ENCODE measurements at regions not wholly inside any gene's neighbourhood (a gene's known extent, or its start where the extent isn't known, plus 50 kb on each side); places are given as distances from the start of the nearest gene placed in this dataset.

- Histone ChIP-seq H3K9me3 (replicated peaks; ENCODE audit: insufficient read depth, low read length) (no peaks in the 10 kb centered on the region), H3K4me1 (ENCODE audit: low read length) (no peaks in the 10 kb centered on the region), H3K9ac (ENCODE audit: low read length) (no peak overlapping the region), H3K36me3 (replicated peaks; ENCODE audit: insufficient read depth, low read length) (no peaks in the 10 kb centered on the region), H3K79me2 (ENCODE audit: low read length) (no peaks in the 10 kb centered on the region), H3K27ac (ENCODE audit: low read length) (no peak overlapping the region), H3K9me2 (replicated peaks; ENCODE audit: insufficient read depth, low read length) (no peaks in the 10 kb centered on the region), H2AFZ (ENCODE audit: low read length) (no peak overlapping the region), H3K27me3 (replicated peaks; ENCODE audit: insufficient read depth, low read length) (no peaks in the 10 kb centered on the region), H3F3A (ENCODE audit: insufficient read depth, low read length) (no peaks in the 10 kb centered on the region), H3K4me2 (ENCODE audit: low read depth, low read length) (no peak overlapping the region), H4K20me1 (ENCODE audit: insufficient read depth, low read length) (no peaks in the 10 kb centered on the region), H3K4me3 (ENCODE audit: low read length) (no peak overlapping the region)
- TF ChIP-seq CTCF (IDR thresholded peaks at IDR 0.05; ENCODE audit: low read length): no peak
- TF ChIP-seq EZH2 (optimal IDR thresholded peaks at IDR 0.05; ENCODE audit: low read depth, low read length): no peak
- no peak for TF ChIP-seq EZH2phosphoT487 (IDR thresholded peaks at IDR 0.05; ENCODE audit: low read length)
- DNase-seq: no peak
Measured at GRCh38 chr2:236802862-236803261, 233.2 kb downstream of the ACKR3 start.

GRCh38 chr2:236803621-236804020 lies 234.0 kb downstream of the ACKR3 start:
- Histone ChIP-seq H3K27ac (ENCODE audit: low read length) (no peak overlapping the region), H3K79me2 (ENCODE audit: low read length) (no peaks in the 10 kb centered on the region), H3F3A (ENCODE audit: insufficient read depth, low read length) (no peaks in the 10 kb centered on the region), H3K9me2 (replicated peaks; ENCODE audit: insufficient read depth, low read length) (no peaks in the 10 kb centered on the region), H3K4me2 (ENCODE audit: low read depth, low read length) (no peak overlapping the region), H3K27me3 (replicated peaks; ENCODE audit: insufficient read depth, low read length) (no peaks in the 10 kb centered on the region), H3K4me3 (ENCODE audit: low read length) (no peak overlapping the region), H2AFZ (ENCODE audit: low read length) (no peak overlapping the region), H3K9me3 (replicated peaks; ENCODE audit: insufficient read depth, low read length) (no peaks in the 10 kb centered on the region), H4K20me1 (ENCODE audit: insufficient read depth, low read length) (no peaks in the 10 kb centered on the region), H3K36me3 (replicated peaks; ENCODE audit: insufficient read depth, low read length) (no peaks in the 10 kb centered on the region), H3K9ac (ENCODE audit: low read length) (no peak overlapping the region), H3K4me1 (ENCODE audit: low read length) (no peaks in the 10 kb centered on the region)
- no peak for TF ChIP-seq EZH2 (optimal IDR thresholded peaks at IDR 0.05; ENCODE audit: low read depth, low read length)
- no peak for TF ChIP-seq EZH2phosphoT487 (IDR thresholded peaks at IDR 0.05; ENCODE audit: low read length)
- no peak for TF ChIP-seq CTCF (IDR thresholded peaks at IDR 0.05; ENCODE audit: low read length)
- no peak for DNase-seq

- H3K4me1 ChIP-seq (ENCODE audit: low read length): no peaks in the 10 kb centered on the region
- H4K20me1 ChIP-seq (ENCODE audit: insufficient read depth, low read length): no peaks in the 10 kb centered on the region
- no peak for TF ChIP-seq EZH2 (optimal IDR thresholded peaks at IDR 0.05; ENCODE audit: low read depth, low read length)
- TF ChIP-seq EZH2phosphoT487 (IDR thresholded peaks at IDR 0.05; ENCODE audit: low read length): no peak
- no peaks in the 10 kb centered on the region for H3F3A ChIP-seq (ENCODE audit: insufficient read depth, low read length)
- no peaks in the 10 kb centered on the region for H3K27me3 ChIP-seq (replicated peaks; ENCODE audit: insufficient read depth, low read length)
- H3K4me2 ChIP-seq (ENCODE audit: low read depth, low read length): no peak overlapping the region
- H3K79me2 ChIP-seq (ENCODE audit: low read length): no peaks in the 10 kb centered on the region
- no peak overlapping the region for H2AFZ ChIP-seq (ENCODE audit: low read length)
- H3K4me3 ChIP-seq (ENCODE audit: low read length): no peak overlapping the region
- no peaks in the 10 kb centered on the region for H3K9me2 ChIP-seq (replicated peaks; ENCODE audit: insufficient read depth, low read length)
- no peak overlapping the region for H3K9ac ChIP-seq (ENCODE audit: low read length)
- H3K36me3 ChIP-seq (replicated peaks; ENCODE audit: insufficient read depth, low read length): no peaks in the 10 kb centered on the region
- no peak overlapping the region for H3K27ac ChIP-seq (ENCODE audit: low read length)
- DNase-seq: no peak
- H3K9me3 ChIP-seq (replicated peaks; ENCODE audit: insufficient read depth, low read length): no peaks in the 10 kb centered on the region
Measured at GRCh38 chr2:236805800-236806531, 236.3 kb downstream of the ACKR3 start.

GRCh38 chr2:236809716-236810115 lies 240.1 kb downstream of the ACKR3 start:
- no peak for TF ChIP-seq CTCF (IDR thresholded peaks at IDR 0.05; ENCODE audit: low read length)
- TF ChIP-seq EZH2phosphoT487 (IDR thresholded peaks at IDR 0.05; ENCODE audit: low read length): no peak
- no peak for TF ChIP-seq EZH2 (optimal IDR thresholded peaks at IDR 0.05; ENCODE audit: low read depth, low read length)

More at GRCh38 chr2:236809716-236810115, 240.1 kb downstream of the ACKR3 start:
- no peaks in the 10 kb centered on the region for H4K20me1 ChIP-seq (ENCODE audit: insufficient read depth, low read length)
- H3K4me3 ChIP-seq (ENCODE audit: low read length): no peak overlapping the region
- H3K9me2 ChIP-seq (replicated peaks; ENCODE audit: insufficient read depth, low read length): no peaks in the 10 kb centered on the region
- H3K79me2 ChIP-seq (ENCODE audit: low read length): no peaks in the 10 kb centered on the region
- H3F3A ChIP-seq (ENCODE audit: insufficient read depth, low read length): no peaks in the 10 kb centered on the region
- no peak for DNase-seq
- H3K36me3 ChIP-seq (replicated peaks; ENCODE audit: insufficient read depth, low read length): no peaks in the 10 kb centered on the region
- H2AFZ ChIP-seq (ENCODE audit: low read length): no peak overlapping the region
- H3K4me2 ChIP-seq (ENCODE audit: low read depth, low read length): no peak overlapping the region
- H3K4me1 ChIP-seq (ENCODE audit: low read length): no peaks in the 10 kb centered on the region
- H3K9ac ChIP-seq (ENCODE audit: low read length): no peak overlapping the region
- no peaks in the 10 kb centered on the region for H3K9me3 ChIP-seq (replicated peaks; ENCODE audit: insufficient read depth, low read length)
- no peak overlapping the region for H3K27ac ChIP-seq (ENCODE audit: low read length)
- H3K27me3 ChIP-seq (replicated peaks; ENCODE audit: insufficient read depth, low read length): no peaks in the 10 kb centered on the region
